Muscle of arm (tissue), 1 donor: ENCODE measurements at regions not wholly inside any gene's neighbourhood (a gene's known extent, or its start where the extent isn't known, plus 50 kb on each side); places are given as distances from the start of the nearest gene placed in this dataset.
"Not testable (repeated sequence)": the region's sequence is repeated elsewhere in the genome, so short reads cannot be mapped to it uniquely, and the experiment has no call there.

Experiments
- DNase-seq: peaks from one replicate; pipeline ENCODE4 v3.0.0-alpha.2; 2013

GRCh38 chr12:126903027-126903876 lies 1363.7 kb upstream of the TMEM132C start:
- DNase-seq: no peak

DNA sequence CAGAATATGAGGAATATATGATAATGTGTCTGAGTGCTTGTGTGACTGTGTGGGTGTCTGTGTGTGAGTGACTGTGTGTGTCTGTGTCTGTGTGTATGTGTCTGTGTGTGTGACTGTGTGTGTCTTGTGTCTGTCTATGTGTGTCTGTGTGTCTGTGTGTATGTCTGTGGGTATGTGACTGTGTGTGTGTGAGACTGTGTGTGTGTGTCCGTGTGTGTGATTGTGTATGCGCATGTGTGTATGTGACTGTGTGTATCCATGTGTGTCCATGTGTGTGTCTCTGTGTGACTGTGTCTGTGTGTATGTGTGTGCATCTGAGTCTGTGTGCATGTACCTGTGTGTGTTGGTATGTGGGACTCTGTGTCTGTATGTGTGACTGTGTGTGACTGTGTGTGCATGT lies 1361.2 kb upstream of the TMEM132C start:
- no peak for DNase-seq

GRCh38 chr12:126907900-126908764 lies 1358.8 kb upstream of the TMEM132C start:
- DNase-seq: no peak

DNA sequence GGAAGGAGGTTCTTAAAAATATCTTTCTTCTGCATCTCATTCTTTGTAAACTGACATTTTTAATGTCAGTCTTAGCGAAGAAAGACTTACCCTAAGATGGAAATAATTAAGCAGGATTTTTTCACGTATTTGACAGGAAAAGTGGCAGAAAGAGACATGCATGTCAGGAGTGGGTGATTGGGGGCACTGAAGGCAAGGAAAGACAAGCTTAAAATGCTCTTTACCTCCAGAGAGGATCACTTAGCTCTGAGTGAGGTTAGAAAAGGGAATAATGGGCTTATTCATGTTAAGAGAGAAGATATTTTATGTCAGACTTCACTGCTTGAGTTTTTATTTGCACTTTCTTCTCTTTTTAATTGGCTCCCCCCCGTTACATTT lies 1358.2 kb upstream of the TMEM132C start:
- no peak for DNase-seq

DNA sequence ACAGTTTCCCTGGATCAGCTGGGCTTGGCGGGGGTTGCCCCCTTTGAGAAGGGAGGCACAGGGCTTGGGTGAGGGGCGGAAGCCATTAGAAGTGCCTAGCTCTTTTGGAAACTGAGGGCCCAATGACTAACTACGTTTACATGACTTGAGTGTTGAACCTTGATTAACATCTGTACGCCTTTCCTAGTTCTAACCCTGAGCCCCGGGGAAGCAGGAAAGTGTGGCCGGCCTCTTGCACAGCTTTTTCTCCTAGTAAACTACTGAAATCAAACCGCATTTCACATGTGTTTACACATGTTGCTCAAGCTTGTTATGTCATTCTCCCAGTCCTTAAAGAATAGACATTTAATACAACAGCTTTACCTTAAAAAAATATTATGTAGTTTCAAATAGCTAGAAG lies 1356.4 kb upstream of the TMEM132C start:
- no peak for DNase-seq

- DNase-seq: no peak
Measured at GRCh38 chr12:126912111-126912510, 1354.9 kb upstream of the TMEM132C start.

GRCh38 chr12:126914170-126914793 lies 1352.7 kb upstream of the TMEM132C start:
- no peak for DNase-seq

GRCh38 chr12:126915309-126915708 lies 1351.7 kb upstream of the TMEM132C start:
- DNase-seq: no peak

DNA sequence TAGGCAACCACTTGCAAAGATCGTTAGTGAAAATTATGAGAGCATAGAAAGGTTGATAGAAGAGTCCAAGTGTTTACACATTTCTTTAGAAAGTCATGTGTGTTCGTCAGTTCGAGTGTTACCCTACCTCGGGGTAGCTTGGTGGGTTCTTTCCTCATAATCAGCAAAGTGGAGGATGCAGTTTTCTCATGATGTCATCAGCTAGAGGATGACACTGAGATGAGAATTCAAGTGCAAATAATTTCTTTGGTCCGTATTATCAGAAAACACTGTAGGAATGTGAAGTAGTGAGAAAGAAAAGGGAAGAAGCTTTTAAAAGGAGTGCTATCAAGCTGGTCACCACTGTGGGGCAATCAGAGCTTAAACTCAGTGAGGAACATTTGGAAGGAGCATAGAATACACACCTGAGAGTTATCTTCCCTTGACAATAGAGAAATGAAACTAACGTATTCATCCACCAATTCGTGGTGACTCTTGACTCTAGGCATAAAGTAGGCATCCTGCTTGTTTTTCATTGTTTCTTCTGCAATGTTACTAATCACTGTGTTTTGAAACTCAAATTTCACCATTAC lies 1340.9 kb upstream of the TMEM132C start:
- no peak for DNase-seq

DNA sequence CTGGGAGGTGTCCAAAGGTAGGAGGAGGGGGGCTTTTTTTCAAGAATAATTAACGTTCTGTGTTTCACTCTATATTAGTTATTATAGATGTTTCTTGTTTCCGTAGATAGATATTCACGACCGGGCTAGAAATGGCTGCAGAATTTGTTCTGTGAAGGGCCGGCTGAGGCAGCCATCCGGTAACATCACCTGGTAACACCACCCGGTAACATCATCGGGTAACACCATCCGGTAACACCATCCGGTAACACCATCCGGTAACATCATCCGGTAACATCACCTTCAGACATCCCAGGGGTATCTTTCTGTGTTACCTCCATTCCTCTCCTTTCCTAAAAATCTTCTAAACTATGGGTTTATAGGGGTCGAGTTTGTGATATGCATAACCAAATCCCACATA lies 1336.7 kb upstream of the TMEM132C start:
- no peak for DNase-seq

GRCh38 chr12:126932156-126932555 lies 1334.8 kb upstream of the TMEM132C start:
- DNase-seq: no peak

DNA sequence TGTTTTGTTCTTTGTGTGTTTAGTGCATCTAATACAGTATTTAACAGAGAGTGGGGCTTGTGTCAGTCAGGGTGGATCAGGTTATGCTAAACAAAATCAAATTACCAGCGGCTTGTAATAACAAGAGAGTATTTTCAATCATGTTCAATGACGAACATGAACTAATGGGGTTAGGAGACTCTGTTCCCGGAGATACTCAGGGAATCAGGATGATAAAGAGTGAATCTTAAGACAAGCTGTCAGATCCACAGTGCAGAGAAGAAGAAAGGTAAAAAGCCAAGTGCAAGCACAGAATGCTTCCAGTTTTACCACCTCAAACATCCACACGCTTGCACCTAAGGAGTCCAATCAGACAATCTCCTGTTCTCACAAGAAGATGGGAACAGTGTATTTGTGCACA lies 1331.5 kb upstream of the TMEM132C start:
- no peak for DNase-seq

DNA sequence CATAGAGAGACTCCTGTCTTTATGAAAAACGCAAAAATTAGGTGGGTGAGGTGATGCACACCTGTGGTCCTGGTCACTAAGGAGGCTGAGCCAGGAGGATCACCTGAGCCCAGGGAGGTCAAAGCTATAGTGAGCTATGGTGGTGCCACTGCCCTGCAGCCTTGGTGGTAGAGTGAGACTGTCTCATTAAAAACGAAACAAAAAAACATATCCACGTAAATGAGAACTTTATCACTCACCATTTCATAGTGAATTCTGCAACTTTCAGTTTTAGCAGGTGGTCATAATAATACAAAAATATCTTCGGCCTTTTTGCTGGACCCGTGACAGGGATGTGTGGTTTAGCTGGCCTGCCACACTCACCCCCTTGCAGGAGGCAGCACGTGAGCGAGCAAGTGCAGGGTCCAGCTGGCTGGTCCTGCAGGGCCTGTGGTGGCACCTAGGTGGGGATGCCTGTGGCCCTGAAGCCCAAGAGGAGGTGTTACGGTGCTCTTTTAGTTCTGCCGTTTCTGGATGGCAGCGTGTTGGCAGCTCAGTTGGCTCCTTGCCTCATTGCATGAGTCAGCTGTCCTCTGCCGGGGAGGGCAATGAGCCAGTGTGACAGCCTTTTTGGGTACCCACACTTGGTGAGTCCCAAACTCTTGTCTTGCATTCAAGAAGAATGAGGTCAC lies 1330.7 kb upstream of the TMEM132C start:
- peak; percentile 8 for DNase-seq

- no peak for DNase-seq
Measured at GRCh38 chr12:126937431-126937830, 1329.5 kb upstream of the TMEM132C start.

DNA sequence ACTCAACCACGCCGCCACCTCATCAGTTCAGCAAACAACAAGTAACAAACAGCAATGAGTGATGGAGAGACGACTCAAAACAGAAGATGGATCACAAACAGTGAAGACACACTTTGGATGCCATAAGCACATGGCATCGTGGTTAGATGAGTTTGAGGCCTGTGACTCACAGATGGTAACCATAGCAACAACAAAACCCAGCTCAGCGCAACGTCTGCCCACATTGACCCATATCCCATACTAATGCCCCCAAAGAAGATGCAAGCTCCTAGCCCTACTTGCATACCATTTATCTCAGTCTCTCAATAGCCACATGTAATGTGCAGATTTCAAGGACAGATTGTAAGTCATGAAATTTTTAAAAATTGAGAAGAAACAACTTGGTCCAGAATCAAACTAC lies 1322.3 kb upstream of the TMEM132C start:
- no peak for DNase-seq

- not testable (repeated sequence) for DNase-seq
Measured at GRCh38 chr12:126946958-126947357, 1320.0 kb upstream of the TMEM132C start.

DNA sequence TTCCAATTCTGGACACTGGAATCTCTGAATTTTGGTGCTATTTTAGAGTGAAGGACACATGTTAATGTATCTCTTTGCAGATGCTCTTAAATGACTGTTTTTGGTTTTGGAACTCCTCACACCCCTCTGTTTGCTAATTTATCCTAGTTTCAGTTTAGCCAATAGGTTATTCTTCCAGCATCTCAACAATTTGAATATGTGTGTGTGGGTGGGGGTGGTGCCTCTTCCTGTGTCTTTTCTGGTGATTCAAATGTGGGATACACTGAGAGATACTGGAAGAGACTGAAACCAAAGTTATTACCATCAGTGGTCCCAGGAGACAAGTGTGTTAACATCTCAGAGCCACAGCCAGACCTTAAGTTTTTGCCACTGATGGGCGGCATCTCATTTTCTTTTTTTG lies 1317.4 kb upstream of the TMEM132C start:
- DNase-seq: no peak

DNA sequence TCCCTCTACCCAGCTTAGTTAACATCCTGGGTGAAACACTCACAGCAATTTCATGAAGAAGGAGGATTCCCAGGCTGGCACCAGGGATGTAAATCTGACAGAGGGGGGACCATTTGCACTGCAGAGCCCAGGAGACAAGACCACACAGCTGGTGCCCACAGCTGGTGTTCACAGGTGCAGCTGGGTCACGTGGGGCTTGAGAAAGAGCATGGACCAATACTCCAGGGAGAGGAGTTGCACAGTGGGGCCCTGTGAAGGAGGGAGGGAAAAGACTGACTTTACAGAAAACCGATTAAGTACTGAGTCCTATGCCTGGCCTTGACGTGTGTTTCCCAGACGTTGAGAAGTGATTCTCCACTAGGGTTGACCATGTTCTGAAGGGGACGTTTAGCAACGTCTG lies 1316.7 kb upstream of the TMEM132C start:
- no peak for DNase-seq

DNA sequence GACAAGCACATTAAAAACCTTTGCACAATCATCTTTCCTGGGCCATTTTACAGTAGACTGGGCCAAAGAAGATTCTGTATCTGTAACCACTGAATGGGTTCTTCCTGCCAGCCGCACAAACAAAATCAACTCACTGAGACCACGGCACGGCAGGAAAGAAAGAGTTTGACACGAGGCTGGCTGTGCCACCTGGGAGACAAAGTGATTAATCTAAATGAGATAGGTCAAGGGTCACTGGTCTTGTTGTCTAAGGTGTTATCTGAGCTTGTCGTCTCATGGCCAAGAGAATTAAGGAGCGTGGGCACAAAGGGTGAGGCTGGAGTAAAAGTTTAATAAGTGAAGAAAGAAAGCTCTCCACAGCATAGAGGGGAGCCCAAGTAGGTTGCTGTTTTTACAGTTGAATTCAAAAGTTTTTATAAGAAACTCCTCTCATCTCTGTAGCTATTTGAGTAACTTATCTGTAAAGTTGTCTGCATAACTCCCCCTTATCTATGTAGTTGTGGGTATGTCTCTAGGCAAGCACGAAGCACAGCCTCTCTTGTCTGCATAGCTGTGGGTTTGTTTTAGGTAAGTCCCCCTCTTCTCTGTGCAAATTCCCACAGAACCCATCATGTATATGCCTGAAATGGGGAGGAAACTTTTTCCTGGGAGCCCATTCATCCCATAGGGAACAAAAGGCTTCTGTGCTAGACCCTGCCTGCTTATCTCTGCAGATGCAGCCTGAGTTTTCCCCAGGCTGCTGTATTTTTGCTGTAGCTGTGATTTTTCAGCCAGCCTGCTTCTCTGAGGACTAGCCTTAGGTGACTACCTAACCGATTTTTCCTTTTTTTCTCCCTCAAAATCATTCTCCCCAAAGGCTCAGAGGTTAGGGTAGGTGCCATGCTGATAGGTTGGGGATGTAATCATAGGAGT lies 1314.6 kb upstream of the TMEM132C start:
- DNase-seq: no peak

GRCh38 chr12:126953365-126953889 lies 1313.5 kb upstream of the TMEM132C start:
- no peak for DNase-seq
